ENCODE measurements at regions not wholly inside any gene's neighbourhood (a gene's known extent, or its start where the extent isn't known, plus 50 kb on each side); places are given as distances from the start of the nearest gene placed in this dataset.

- TF ChIP-seq CTCF (IDR thresholded peaks at IDR 0.05) (no peak), EP300 (IDR thresholded peaks at IDR 0.05) (no peak), POLR2A (IDR thresholded peaks at IDR 0.05) (no peak)
Measured at GRCh38 chr11:38766796-38767195, 2168.8 kb upstream of the RAG2 start.

All from ovary (tissue), 3 donors.